K562 (cell line): ENCODE measurements at regions not wholly inside any gene's neighbourhood (a gene's known extent, or its start where the extent isn't known, plus 50 kb on each side); places are given as distances from the start of the nearest gene placed in this dataset.

Source experiments
- ARNT ChIP-seq, 2 experiments: fragments of 450-650 bp; IDR thresholded peaks; 2 replicates each; pipeline ENCODE4 v1.6.1; 2016; ENCODE audit warnings: mild to moderate bottlenecking in 1 of 2
- C11orf30 ChIP-seq: fragments of 450-650 bp; IDR thresholded peaks from 2 replicates; pipeline ENCODE4 v1.6.1; 2016; ENCODE audit warnings: low read depth, mild to moderate bottlenecking
- CAMTA2 ChIP-seq: fragments of 250-450 bp; sonication (Bioruptor Pico); conservative IDR thresholded peaks from 2 replicates; pipeline ENCODE4 v1.5.1; 2022
- CBFA2T2 ChIP-seq: fragments of 450-650 bp; conservative IDR thresholded peaks from 2 replicates; pipeline ENCODE4 v1.6.1; 2017; ENCODE audit warnings: mild to moderate bottlenecking
- FOSL1 ChIP-seq: fragments of 200-800 bp; sonication (Bioruptor generic); conservative IDR thresholded peaks from 2 replicates; pipeline ENCODE4 v1.6.1; 2016; ENCODE audit warnings: missing genetic modification characterization, missing compliant biosample characterization
- L3MBTL2 ChIP-seq: fragments of 450-650 bp; IDR thresholded peaks from 2 replicates; pipeline ENCODE4 v1.6.1; 2016; ENCODE audit warnings: mild to moderate bottlenecking, moderate library complexity
- MAFK ChIP-seq: IDR thresholded peaks from 2 replicates; pipeline ENCODE4 v1.6.1; 2011; ENCODE audit warnings: low read length, improper control_type of control experiment
- MCM5 ChIP-seq: fragments of 450-650 bp; IDR thresholded peaks from 2 replicates; pipeline ENCODE4 v1.6.1; 2016; ENCODE audit warnings: low read depth
- TAF9B ChIP-seq: fragments of 450-650 bp; IDR thresholded peaks from 2 replicates; pipeline ENCODE4 v1.6.1; 2018; ENCODE audit warnings: mild to moderate bottlenecking; ENCODE audit not compliant: partially characterized antibody
- TF ChIP-seq, protein P1 (sequence below): fragments of 200-600 bp; sonication (generic); IDR thresholded peaks from one replicate; pipeline ENCODE4 v1.6.1; 2012; ENCODE audit warnings: mild to moderate bottlenecking, low read depth, low read length, inconsistent platforms
- TF ChIP-seq, protein P2 (sequence below): sonication (generic); formaldehyde crosslinking; IDR thresholded peaks from 2 replicates; pipeline ENCODE4 v1.8.0; 2022; ENCODE audit warnings: mild to moderate bottlenecking, missing genetic modification reagents
- TF ChIP-seq, protein P3 (sequence below), 2 experiments: fragments of 200-800 bp in 1 of 2; sonication (Bioruptor generic) in 1 of 2; sonication (generic) in 1 of 2; formaldehyde crosslinking in 1 of 2; IDR thresholded peaks in 1 of 2; conservative IDR thresholded peaks in 1 of 2; 2 replicates each; pipeline versions ENCODE4 v1.5.0 to v1.6.1; 2016 to 2020; ENCODE audit warnings: missing compliant biosample characterization in 1 of 2, missing genetic modification characterization in 1 of 2, missing genetic modification reagents in 1 of 2

DNA sequence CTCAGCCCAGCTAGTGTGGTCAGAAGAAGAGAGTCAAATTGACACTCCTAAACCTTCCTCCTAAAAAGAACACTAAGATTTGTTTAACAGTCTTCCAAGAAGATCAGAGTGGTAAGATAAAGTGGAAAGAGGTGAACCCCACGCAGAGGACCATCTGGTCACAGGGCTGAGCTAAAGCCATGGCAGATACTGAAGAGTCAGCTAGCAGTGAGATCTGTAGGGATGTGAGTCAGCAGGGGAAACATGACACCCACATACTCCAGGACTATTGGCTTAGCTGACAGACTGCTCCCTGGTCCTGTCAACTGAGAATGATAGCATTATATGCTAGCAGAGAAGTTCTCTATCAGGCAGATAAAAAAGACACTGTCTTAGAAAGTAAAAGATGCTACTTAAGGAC lies 269.4 kb upstream of the ALG10 start (continued):
- TF ChIP-seq, protein P1, sequence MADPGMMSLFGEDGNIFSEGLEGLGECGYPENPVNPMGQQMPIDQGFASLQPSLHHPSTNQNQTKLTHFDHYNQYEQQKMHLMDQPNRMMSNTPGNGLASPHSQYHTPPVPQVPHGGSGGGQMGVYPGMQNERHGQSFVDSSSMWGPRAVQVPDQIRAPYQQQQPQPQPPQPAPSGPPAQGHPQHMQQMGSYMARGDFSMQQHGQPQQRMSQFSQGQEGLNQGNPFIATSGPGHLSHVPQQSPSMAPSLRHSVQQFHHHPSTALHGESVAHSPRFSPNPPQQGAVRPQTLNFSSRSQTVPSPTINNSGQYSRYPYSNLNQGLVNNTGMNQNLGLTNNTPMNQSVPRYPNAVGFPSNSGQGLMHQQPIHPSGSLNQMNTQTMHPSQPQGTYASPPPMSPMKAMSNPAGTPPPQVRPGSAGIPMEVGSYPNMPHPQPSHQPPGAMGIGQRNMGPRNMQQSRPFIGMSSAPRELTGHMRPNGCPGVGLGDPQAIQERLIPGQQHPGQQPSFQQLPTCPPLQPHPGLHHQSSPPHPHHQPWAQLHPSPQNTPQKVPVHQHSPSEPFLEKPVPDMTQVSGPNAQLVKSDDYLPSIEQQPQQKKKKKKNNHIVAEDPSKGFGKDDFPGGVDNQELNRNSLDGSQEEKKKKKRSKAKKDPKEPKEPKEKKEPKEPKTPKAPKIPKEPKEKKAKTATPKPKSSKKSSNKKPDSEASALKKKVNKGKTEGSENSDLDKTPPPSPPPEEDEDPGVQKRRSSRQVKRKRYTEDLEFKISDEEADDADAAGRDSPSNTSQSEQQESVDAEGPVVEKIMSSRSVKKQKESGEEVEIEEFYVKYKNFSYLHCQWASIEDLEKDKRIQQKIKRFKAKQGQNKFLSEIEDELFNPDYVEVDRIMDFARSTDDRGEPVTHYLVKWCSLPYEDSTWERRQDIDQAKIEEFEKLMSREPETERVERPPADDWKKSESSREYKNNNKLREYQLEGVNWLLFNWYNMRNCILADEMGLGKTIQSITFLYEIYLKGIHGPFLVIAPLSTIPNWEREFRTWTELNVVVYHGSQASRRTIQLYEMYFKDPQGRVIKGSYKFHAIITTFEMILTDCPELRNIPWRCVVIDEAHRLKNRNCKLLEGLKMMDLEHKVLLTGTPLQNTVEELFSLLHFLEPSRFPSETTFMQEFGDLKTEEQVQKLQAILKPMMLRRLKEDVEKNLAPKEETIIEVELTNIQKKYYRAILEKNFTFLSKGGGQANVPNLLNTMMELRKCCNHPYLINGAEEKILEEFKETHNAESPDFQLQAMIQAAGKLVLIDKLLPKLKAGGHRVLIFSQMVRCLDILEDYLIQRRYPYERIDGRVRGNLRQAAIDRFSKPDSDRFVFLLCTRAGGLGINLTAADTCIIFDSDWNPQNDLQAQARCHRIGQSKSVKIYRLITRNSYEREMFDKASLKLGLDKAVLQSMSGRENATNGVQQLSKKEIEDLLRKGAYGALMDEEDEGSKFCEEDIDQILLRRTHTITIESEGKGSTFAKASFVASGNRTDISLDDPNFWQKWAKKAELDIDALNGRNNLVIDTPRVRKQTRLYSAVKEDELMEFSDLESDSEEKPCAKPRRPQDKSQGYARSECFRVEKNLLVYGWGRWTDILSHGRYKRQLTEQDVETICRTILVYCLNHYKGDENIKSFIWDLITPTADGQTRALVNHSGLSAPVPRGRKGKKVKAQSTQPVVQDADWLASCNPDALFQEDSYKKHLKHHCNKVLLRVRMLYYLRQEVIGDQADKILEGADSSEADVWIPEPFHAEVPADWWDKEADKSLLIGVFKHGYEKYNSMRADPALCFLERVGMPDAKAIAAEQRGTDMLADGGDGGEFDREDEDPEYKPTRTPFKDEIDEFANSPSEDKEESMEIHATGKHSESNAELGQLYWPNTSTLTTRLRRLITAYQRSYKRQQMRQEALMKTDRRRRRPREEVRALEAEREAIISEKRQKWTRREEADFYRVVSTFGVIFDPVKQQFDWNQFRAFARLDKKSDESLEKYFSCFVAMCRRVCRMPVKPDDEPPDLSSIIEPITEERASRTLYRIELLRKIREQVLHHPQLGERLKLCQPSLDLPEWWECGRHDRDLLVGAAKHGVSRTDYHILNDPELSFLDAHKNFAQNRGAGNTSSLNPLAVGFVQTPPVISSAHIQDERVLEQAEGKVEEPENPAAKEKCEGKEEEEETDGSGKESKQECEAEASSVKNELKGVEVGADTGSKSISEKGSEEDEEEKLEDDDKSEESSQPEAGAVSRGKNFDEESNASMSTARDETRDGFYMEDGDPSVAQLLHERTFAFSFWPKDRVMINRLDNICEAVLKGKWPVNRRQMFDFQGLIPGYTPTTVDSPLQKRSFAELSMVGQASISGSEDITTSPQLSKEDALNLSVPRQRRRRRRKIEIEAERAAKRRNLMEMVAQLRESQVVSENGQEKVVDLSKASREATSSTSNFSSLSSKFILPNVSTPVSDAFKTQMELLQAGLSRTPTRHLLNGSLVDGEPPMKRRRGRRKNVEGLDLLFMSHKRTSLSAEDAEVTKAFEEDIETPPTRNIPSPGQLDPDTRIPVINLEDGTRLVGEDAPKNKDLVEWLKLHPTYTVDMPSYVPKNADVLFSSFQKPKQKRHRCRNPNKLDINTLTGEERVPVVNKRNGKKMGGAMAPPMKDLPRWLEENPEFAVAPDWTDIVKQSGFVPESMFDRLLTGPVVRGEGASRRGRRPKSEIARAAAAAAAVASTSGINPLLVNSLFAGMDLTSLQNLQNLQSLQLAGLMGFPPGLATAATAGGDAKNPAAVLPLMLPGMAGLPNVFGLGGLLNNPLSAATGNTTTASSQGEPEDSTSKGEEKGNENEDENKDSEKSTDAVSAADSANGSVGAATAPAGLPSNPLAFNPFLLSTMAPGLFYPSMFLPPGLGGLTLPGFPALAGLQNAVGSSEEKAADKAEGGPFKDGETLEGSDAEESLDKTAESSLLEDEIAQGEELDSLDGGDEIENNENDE, result no peak
- TF ChIP-seq FOSL1 (tag) (peak; percentile 76), C11orf30 (peak; percentile 68; the same call in 1 of the 2 replicates), MCM5 (no peak), CAMTA2 (CRISPR knock-in tag) (no peak), L3MBTL2 (no peak), MAFK (peak; percentile 50; the same call in 1 of the 2 replicates), ARNT (IDR thresholded peaks at IDR 0.05) (no peak), CBFA2T2 (peak; percentile 67), TAF9B (no peak)
- TF ChIP-seq, protein P2, sequence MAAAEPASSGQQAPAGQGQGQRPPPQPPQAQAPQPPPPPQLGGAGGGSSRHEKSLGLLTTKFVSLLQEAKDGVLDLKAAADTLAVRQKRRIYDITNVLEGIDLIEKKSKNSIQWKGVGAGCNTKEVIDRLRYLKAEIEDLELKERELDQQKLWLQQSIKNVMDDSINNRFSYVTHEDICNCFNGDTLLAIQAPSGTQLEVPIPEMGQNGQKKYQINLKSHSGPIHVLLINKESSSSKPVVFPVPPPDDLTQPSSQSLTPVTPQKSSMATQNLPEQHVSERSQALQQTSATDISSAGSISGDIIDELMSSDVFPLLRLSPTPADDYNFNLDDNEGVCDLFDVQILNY, result no peak
- TF ChIP-seq, protein P3, sequence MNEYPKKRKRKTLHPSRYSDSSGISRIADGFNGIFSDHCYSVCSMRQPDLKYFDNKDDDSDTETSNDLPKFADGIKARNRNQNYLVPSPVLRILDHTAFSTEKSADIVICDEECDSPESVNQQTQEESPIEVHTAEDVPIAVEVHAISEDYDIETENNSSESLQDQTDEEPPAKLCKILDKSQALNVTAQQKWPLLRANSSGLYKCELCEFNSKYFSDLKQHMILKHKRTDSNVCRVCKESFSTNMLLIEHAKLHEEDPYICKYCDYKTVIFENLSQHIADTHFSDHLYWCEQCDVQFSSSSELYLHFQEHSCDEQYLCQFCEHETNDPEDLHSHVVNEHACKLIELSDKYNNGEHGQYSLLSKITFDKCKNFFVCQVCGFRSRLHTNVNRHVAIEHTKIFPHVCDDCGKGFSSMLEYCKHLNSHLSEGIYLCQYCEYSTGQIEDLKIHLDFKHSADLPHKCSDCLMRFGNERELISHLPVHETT (CRISPR knock-in tag; conservative IDR thresholded peaks at IDR 0.05 in 1 of 2, IDR thresholded peaks at IDR 0.05 in 1 of 2), result no peak
